Skin epidermis (tissue), 12 donors: ENCODE measurements at regions not wholly inside any gene's neighbourhood (a gene's known extent, or its start where the extent isn't known, plus 50 kb on each side); places are given as distances from the start of the nearest gene placed in this dataset.
"Not testable (repeated sequence)": the region's sequence is repeated elsewhere in the genome, so short reads cannot be mapped to it uniquely, and the experiment has no call there.

Experiments used
- H3K27ac ChIP-seq, 21 experiments: fragments of 200-600 bp; sonication (generic) in 11 of 21; one replicate each; pipeline ENCODE4 v1.5.0; 2020; ENCODE audit warnings: mild to moderate bottlenecking in 3 of 21, inconsistent platforms in 2 of 21, moderate library complexity in 2 of 21
- H3K4me3 ChIP-seq, 7 experiments: fragments of 200-600 bp; sonication (generic) in 2 of 7; one replicate each; pipeline ENCODE4 v1.5.0; 2020; ENCODE audit warnings: inconsistent platforms in 2 of 7, mild to moderate bottlenecking in 2 of 7, moderate library complexity in 1 of 7

DNA sequence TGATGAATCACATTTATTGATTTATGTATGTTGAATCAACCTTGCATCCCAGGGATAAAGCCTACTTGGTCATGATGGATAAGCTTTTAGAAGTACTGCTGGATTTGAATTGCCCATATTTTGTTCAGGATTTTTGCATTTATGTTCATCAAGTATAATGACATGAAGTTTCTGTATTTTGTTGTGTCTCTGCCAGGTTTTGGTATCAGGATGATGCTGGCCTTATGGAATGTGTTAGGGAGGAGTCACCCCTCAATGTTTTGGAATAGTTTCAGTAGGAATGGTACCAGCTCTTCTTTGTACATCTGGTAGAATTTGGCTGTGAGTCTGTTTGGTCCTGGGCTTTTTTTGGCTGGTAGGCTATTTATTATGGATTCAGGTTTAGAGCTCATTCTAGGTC is 1643.1 kb upstream of the B3GALT2 start:
- H3K4me3 ChIP-seq: no peak overlapping the region

GRCh38 chr1:194825382-194825781 is 1639.0 kb upstream of the B3GALT2 start:
- Histone ChIP-seq H3K27ac (no peak overlapping the region), H3K4me3 (no peak overlapping the region)

More for the DNA sequence above, 1643.1 kb upstream of the B3GALT2 start:
- no peak overlapping the region for H3K27ac ChIP-seq

DNA sequence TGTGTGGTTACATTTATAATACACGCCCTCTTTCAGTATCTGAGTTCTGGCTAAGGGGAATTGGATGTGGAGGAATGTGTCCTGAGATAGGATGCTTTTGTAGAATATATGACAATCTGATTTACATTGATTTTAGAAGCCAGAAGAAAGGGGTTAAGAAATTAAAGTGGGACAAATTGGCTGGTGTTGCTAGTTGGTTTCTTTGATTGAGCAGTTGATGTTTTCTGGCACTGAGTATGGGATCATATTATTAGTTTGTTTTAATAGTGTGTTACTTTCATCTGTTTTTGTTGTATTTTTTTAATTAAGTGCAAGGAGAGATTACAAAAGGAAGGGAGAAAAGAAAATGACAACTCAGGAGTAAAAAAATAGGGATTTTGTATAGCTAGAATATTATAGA is 1634.7 kb upstream of the B3GALT2 start:
- Histone ChIP-seq H3K27ac (no peak overlapping the region), H3K4me3 (no peak overlapping the region)

DNA sequence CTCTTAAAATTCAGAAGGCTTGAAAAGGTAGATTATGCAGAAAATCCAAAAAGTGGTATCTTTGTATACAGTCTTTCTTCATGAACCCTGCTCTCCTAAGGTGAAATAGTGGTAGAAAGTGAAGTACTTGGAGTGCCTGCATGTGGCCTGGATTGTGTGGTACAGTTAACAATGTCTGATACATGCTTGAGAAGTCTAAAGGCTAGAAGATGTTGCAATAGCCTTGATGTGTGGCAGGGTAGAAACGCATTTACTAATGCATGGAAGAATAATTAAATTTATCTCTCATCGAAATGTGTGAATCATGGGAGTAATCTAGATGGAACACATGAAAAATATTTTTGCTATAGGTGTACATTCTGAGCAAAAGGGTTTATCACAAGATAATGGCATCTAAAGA is 1632.3 kb upstream of the B3GALT2 start:
- Histone ChIP-seq H3K4me3 (no peak overlapping the region), H3K27ac (no peak overlapping the region)

GRCh38 chr1:194816859-194817258 is 1630.4 kb upstream of the B3GALT2 start:
- Histone ChIP-seq H3K4me3 (no peak overlapping the region), H3K27ac (no peak overlapping the region)

DNA sequence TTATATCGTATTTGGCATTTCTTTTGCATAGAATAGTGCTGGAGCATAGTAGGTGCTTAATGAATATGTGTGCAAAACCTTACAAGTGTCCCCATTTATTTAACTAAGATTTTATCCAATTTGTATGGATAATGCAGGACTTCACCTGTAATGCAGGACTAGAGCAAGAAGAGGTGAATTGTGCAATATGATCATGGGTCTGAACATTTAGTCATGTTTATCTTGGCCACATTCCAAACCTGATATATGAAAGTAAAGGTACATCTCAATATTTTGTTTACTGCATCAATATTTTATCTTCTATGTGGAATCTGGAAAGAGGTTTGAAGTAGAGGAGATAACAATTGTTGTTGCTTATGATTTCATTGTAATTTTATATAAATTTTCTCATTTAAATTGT is 1626.7 kb upstream of the B3GALT2 start:
- H3K4me3 ChIP-seq: no peak overlapping the region
- H3K27ac ChIP-seq: no peak overlapping the region

GRCh38 chr1:194809665-194810064 is 1623.3 kb upstream of the B3GALT2 start:
- Histone ChIP-seq H3K27ac (no peak overlapping the region), H3K4me3 (no peak overlapping the region)

DNA sequence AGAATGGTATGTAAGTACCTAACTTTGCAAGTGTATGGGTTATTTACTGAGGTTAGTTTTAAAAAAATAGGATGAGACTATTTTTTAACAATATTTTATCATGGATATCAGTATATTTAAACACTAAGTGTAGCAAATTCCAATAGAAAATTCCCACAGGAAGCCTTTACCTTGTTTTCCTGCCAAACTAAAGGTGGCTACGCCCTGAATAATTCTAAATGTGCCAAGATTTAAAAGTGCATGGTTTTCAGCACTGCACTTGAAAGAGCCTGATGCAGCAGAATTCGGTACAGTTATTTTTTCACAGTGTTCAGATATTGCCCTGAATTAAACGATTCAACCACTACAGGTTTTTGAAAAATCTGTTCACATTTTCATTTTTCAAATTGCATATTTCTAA is 1622.8 kb upstream of the B3GALT2 start:
- H3K4me3 ChIP-seq: no peak overlapping the region
- H3K27ac ChIP-seq: no peak overlapping the region

GRCh38 chr1:194807530-194808220 is 1621.3 kb upstream of the B3GALT2 start:
- Histone ChIP-seq H3K4me3 (no peak overlapping the region), H3K27ac (no peak overlapping the region)

DNA sequence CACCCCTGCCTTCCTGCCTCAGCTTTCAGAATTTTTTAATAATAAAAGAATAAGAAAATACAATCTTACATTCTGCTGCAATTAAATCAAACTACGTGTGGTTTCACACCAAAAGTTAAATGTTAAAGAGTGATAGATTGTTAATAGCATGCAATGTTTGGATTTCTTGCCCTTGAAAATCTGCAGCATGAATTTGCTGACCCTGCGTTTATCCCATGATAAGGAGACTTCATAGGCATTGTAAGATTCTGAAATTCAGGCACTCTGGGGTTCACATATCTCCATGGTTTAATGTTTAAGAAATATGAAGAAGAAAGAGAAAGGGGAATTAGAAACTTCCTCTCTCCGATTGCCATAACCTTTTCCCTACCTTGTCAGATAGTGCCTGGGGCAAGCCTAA is 1616.2 kb upstream of the B3GALT2 start:
- Histone ChIP-seq H3K4me3 (no peak overlapping the region), H3K27ac (no peak overlapping the region)

DNA sequence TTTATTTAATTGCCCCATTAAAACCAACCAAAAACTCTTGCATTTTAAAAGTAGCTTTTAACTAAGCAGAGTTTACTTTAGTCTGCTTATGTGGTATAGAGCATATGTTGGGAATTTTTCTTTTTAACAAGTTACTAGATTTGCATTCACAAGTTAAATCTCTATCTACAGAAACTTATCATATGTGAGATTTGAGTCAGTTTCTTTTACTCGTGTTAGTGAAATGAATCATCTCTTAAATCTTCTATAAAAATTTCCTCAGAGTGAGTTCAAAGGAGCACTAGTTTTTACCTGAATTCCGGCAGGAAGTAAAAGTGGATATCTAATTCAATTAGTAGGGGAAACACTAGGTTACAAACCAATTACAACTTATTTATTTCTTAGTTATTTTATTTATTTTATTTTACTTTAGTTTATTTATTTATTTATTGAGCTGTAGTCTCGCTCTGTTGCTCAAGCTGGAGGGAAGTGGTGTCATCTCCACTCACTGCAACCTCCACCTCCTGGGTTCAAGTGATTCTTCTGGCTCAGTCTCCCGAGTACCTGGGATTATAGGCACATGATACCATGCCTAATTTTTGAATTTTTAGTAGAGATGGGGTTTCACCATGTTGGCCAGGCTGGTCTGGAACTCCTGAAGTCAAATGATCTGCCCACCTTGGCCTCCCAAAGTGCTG is 1609.6 kb upstream of the B3GALT2 start:
- Histone ChIP-seq H3K27ac (no peak overlapping the region), H3K4me3 (no peak overlapping the region)

DNA sequence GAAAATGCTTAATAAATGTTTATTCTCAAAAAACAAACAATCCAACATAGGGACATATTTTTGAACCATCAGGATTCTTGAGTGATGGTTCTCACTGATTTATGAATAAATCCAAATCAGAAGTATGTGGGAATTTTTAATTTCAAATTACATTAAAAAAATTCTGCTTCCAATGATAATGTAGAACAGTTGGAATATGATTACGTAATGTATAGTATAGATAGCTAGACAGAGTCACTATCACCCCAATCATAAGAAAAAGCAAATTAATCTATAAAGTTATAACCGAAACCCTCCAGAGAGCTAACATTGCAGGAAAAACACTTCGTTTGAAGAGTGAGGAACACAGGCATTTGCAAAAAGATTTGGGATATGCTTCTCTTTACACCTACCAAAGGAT is 1600.6 kb upstream of the B3GALT2 start:
- H3K27ac ChIP-seq: no peak overlapping the region

GRCh38 chr1:194786027-194786426 is 1599.6 kb upstream of the B3GALT2 start:
- Histone ChIP-seq H3K4me3 (no peak overlapping the region), H3K27ac (no peak overlapping the region)

More for the DNA sequence above, 1600.6 kb upstream of the B3GALT2 start:
- H3K4me3 ChIP-seq: no peak overlapping the region

GRCh38 chr1:194776657-194777056 is 1590.2 kb upstream of the B3GALT2 start:
- Histone ChIP-seq H3K4me3 (no peak overlapping the region), H3K27ac (no peak overlapping the region)

DNA sequence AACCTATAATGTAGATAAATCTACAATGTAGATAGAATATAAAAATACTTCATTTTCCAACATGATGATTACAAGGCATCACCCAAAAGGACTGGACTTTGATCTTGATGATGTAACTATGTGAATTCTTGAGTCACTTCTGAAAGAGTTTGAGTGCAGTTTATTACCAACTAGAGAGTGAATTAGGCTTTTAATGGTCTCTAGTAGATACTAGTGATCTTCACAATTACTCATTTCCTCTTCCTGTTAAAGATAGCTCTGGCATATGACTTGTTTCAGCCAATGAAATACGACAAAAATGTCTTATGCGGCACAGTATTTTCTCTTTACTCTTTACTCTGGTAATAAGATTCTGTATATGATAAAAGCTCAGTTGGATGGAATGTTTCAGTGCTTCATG is 1588.1 kb upstream of the B3GALT2 start:
- no peak overlapping the region for H3K27ac ChIP-seq

DNA sequence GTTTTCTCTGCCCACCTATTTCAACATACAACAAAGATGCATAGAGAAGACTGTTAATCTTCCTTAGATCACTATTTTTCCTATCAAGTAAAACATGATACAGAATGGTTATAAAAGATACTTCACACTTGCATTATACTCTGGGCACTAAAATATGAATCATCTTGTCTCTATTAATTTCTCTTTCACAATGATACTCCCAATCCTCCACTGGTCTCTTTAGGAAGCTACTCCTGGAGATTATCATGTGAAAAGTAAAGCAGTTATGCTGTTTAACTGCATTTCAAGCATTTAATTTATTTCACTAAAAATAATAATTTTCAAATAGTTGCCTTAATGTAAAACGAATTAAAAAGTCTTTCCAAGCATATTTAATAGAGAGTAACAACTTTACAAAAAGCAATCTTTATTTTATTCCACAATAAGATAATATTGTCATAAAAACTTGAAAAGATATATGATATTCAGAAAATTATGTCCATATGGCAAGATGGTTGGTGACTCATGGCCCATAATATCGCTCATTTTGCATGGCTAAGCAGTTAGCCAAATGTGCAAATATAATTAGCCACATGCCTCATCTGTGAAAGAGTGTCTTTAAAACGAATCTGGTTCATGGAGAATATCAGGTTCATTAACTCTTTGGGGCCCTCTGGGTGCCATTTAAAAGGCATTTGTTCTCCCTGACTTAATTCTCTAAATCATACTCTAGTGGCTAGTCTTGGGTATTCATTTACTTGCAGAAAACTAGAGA is 1569.0 kb upstream of the B3GALT2 start:
- H3K27ac ChIP-seq: no peak overlapping the region
- no peak overlapping the region for H3K4me3 ChIP-seq

More for the DNA sequence above, 1588.1 kb upstream of the B3GALT2 start:
- no peak overlapping the region for H3K4me3 ChIP-seq

DNA sequence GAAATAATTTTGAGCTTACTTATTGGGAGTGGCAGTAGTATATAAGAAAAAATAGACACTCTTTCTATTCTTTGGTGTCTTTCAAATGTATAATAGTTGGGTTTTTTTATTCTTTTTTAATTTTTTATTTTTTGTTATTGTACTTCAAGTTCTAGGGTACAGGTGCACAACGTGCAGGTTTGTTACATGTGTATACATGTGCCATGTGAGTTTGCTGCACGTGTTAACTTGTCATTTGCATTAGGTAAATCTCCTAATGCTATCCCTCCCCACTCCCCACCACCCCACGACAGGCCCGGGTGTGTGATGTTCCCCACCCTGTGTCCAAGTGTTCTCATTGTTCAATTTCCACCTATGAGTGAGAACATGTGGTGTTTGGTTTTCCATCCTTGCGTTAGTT is 1552.4 kb upstream of the B3GALT2 start:
- H3K4me3 ChIP-seq, H3K27ac ChIP-seq: not testable (repeated sequence)

DNA sequence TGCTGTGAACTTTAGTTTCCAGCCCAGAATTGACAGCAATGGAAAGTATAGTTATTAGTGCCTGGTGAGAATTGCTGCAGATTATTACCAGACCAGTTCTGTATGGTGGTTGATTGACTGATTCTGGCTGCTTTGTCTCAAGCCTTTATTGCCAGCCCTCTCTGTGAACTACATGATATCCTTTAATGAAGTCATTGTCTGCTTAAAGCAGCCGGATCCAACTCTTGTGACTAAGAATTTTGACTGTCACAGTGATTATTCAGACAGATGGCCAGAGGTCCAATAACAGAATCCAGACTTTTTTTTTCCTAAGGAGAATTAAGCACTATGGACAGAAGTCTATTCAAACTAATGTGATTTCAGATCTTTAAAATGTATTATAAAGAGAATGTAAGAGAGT is 1548.6 kb upstream of the B3GALT2 start:
- Histone ChIP-seq H3K27ac (no peak overlapping the region), H3K4me3 (no peak overlapping the region)

DNA sequence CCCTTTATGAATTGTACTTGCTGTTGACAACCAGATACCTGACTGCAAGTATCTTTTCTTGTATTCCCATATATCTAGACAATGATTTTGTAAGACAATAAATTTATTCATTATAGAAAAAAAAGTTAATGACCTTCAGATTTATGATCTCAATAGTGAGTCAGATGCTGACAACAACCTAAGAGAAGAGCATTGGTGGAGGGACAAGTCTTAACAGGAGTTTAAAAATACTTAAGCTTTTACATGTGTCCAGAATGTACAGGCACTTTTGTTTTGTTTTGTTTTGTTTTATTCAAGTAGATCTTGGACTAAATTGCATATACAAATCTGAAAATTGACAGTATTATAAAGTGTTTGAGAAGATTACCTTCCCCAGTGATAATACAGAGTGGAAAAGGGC is 1544.6 kb upstream of the B3GALT2 start:
- no peak overlapping the region for H3K27ac ChIP-seq
- no peak overlapping the region for H3K4me3 ChIP-seq

- Histone ChIP-seq H3K27ac (no peak overlapping the region), H3K4me3 (no peak overlapping the region)
Observed at GRCh38 chr1:194730304-194730703, 1543.9 kb upstream of the B3GALT2 start.

DNA sequence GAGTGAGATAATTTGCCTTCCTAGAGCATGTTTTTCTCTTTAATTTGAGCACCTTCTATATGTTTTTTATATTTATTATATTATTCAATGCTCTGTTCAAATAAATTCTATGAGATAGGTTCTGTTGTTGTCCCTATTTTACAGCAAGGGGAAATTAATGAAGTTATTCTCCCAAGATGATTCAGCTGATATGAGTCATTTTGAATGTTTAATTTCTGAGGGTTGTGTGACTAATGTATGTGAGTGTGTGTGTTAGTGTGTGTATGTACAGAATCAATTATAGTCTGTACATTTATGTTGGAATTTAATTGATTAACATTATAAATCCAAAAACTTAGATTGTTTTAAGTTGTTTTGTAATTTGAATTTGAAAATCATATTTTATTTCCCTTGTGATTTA is 1536.7 kb upstream of the B3GALT2 start:
- Histone ChIP-seq H3K27ac (no peak overlapping the region), H3K4me3 (no peak overlapping the region)
